GM12874 (cell line): ENCODE measurements at regions not wholly inside any gene's neighbourhood (a gene's known extent, or its start where the extent isn't known, plus 50 kb on each side); places are given as distances from the start of the nearest gene placed in this dataset.

Experiments
- CTCF ChIP-seq: IDR thresholded peaks from 2 replicates; pipeline ENCODE4 v1.5.1; 2011; ENCODE audit warnings: low read depth, mild to moderate bottlenecking, control low read depth, low read length, moderate library complexity; ENCODE audit not compliant: insufficient read depth

- TF ChIP-seq CTCF = no peak
These were observed 208.3 kb downstream of the PIK3C3 start for GRCh38 chr18:42163321-42163720.

GRCh38 chr18:42164556-42164955 is 209.5 kb downstream of the PIK3C3 start:
- TF ChIP-seq CTCF = no peak

- no peak for TF ChIP-seq CTCF
These were observed 211.0 kb downstream of the PIK3C3 start for GRCh38 chr18:42165922-42166513.

GRCh38 chr18:42168487-42168886 is 213.5 kb downstream of the PIK3C3 start:
- no peak for TF ChIP-seq CTCF

- no peak for TF ChIP-seq CTCF
These were observed 213.9 kb downstream of the PIK3C3 start for GRCh38 chr18:42168907-42169306.

- no peak for TF ChIP-seq CTCF
These were observed 219.9 kb downstream of the PIK3C3 start for GRCh38 chr18:42174909-42175308.

GRCh38 chr18:42176599-42176998 is 221.6 kb downstream of the PIK3C3 start:
- TF ChIP-seq CTCF = no peak

- TF ChIP-seq CTCF = no peak
These were observed 222.4 kb downstream of the PIK3C3 start for GRCh38 chr18:42177390-42177789.
